HepG2 (cell line): ENCODE measurements at regions not wholly inside any gene's neighbourhood (a gene's known extent, or its start where the extent isn't known, plus 50 kb on each side); places are given as distances from the start of the nearest gene placed in this dataset.

Experiments
- ATAC-seq: fragments of 200-7000 bp; cut with Tn5 transposase; 3 replicates; pipeline ENCODE4 v1.9.1; 2020; ENCODE audit warnings: mild to moderate bottlenecking, moderate library complexity
- BruUV-seq: library from RNA; stranded (reverse); fragments of 400-500 nt; replicated peaks from 2 replicates; lab custom pipeline; 2021; lab: Mats Ljungman, UMichigan
- CTCF ChIA-PET: fragments of 300-600 bp; formaldehyde crosslinking; extraction: SDS; loops from one replicate; lab custom pipeline; 2021; ENCODE audit warnings: low total read pairs, inconsistent platforms, low intra/inter-chr PET ratio; lab: Yijun Ruan, JAX
- POLR2A ChIA-PET: fragments of 350-600 bp; sonication (Branson Sonifier 250); formaldehyde crosslinking; loops from one replicate; lab custom pipeline; 2020; ENCODE audit warnings: antibody characterized with exemption, inconsistent platforms; lab: Yijun Ruan, JAX
- DNase-seq: peaks from one replicate; pipeline ENCODE4 v3.0.0-alpha.2; 2015; ENCODE audit warnings: low spot score
- FAIRE-seq: peaks from 3 replicates; lab custom pipeline; 2011; peaks lifted over from hg19 to GRCh38; lab: Jason Lieb, UNC
- H2AFZ ChIP-seq: one replicate; pipeline ENCODE4 v1.6.1; 2011; ENCODE audit warnings: low read length, inconsistent platforms
- H3K27ac ChIP-seq: fragments of 300-600 bp; 3 replicates; pipeline ENCODE4 v1.8.0; 2011; ENCODE audit warnings: mixed run types, mild to moderate bottlenecking, mixed read lengths, low read length, inconsistent platforms; ENCODE audit not compliant: insufficient read depth; ENCODE audit errors: extremely low read length
- H3K27me3 ChIP-seq, 2 experiments: fragments of 200-600 bp in 1 of 2; 2 replicates in 1 of 2; 3 replicates in 1 of 2; pipeline versions ENCODE4 v1.6.0 to v1.8.0; 2011; ENCODE audit warnings: low read length in 2 of 2, mild to moderate bottlenecking in 2 of 2, moderate library complexity in 2 of 2, inconsistent platforms in 1 of 2; ENCODE audit not compliant: insufficient read depth in 2 of 2, control insufficient read depth in 1 of 2
- H3K36me3 ChIP-seq, 2 experiments: fragments of 200-600 bp in 1 of 2; replicated peaks in 1 of 2; 2 replicates in 1 of 2; 3 replicates in 1 of 2; pipeline versions ENCODE4 v1.5.1 to v1.8.0; 2011; ENCODE audit warnings: low read length in 2 of 2, inconsistent platforms in 1 of 2; ENCODE audit not compliant: insufficient read depth in 2 of 2, control insufficient read depth in 1 of 2
- H3K4me1 ChIP-seq: 2 replicates; pipeline ENCODE4 v1.5.1; 2012; ENCODE audit warnings: low read length, inconsistent platforms; ENCODE audit not compliant: insufficient read depth
- H3K4me2 ChIP-seq: 2 replicates; pipeline ENCODE4 v1.6.0; 2011; ENCODE audit warnings: low read depth, low read length, inconsistent platforms
- H3K4me3 ChIP-seq, 3 experiments: fragments of 200-600 bp in 1 of 3; sonication (generic), shearing (Covaris generic) in 1 of 3; replicated peaks in 1 of 3; 2 replicates each; pipeline ENCODE4 v1.5.1; 2011 to 2016; ENCODE audit warnings: low read length in 3 of 3, inconsistent platforms in 2 of 3, low read depth in 2 of 3, mild to moderate bottlenecking in 2 of 3, control low read depth in 1 of 3, mixed read lengths in 1 of 3; ENCODE audit not compliant: insufficient read depth in 1 of 3
- H3K79me2 ChIP-seq: one replicate; pipeline ENCODE4 v1.6.1; 2011; ENCODE audit warnings: low read length, inconsistent platforms; ENCODE audit not compliant: insufficient read depth
- H3K9ac ChIP-seq: 2 replicates; pipeline ENCODE4 v1.6.0; 2011; ENCODE audit warnings: mild to moderate bottlenecking, low read depth, low read length, inconsistent platforms; ENCODE audit not compliant: insufficient read depth
- H3K9me3 ChIP-seq: 2 replicates; pipeline ENCODE4 v1.5.1; 2012; ENCODE audit warnings: mild to moderate bottlenecking, low read length
- H4K20me1 ChIP-seq: 2 replicates; pipeline ENCODE4 v1.6.0; 2011; ENCODE audit warnings: inconsistent platforms, mild to moderate bottlenecking, low read length, moderate library complexity; ENCODE audit not compliant: insufficient read depth
- ARID2 ChIP-seq: sonication (generic); formaldehyde crosslinking; IDR thresholded peaks from 2 replicates; pipeline ENCODE4 v1.8.1; 2022; ENCODE audit warnings: mild to moderate bottlenecking, missing genetic modification reagents, borderline replicate concordance
- EED ChIP-seq: sonication (generic); formaldehyde crosslinking; IDR thresholded peaks from 2 replicates; pipeline ENCODE4 v1.5.0; 2020; ENCODE audit warnings: mild to moderate bottlenecking, missing genetic modification reagents
- KAT2B ChIP-seq: fragments of 150-350 bp; IDR thresholded peaks from 2 replicates; pipeline ENCODE4 v1.6.1; 2014; ENCODE audit warnings: low read depth, low read length, borderline replicate concordance
- KLF12 ChIP-seq: sonication (generic); formaldehyde crosslinking; IDR thresholded peaks from 2 replicates; pipeline ENCODE4 v1.4.0; 2020; ENCODE audit warnings: missing genetic modification reagents, borderline replicate concordance
- ZNF12 ChIP-seq: sonication (generic); formaldehyde crosslinking; IDR thresholded peaks from 2 replicates; pipeline ENCODE4 v1.5.0; 2020; ENCODE audit warnings: missing genetic modification reagents
- ZNF329 ChIP-seq: sonication (generic); formaldehyde crosslinking; IDR thresholded peaks from 2 replicates; pipeline ENCODE4 v1.9.0; 2021; ENCODE audit warnings: low read depth, mild to moderate bottlenecking, missing genetic modification reagents
- ZNF782 ChIP-seq: sonication (generic); formaldehyde crosslinking; IDR thresholded peaks from 2 replicates; pipeline ENCODE4 v1.4.0; 2020; ENCODE audit warnings: missing genetic modification reagents, mild to moderate bottlenecking, borderline replicate concordance
- ZNF816 ChIP-seq: sonication (generic); formaldehyde crosslinking; IDR thresholded peaks from 2 replicates; pipeline ENCODE4 v1.8.0; 2022; ENCODE audit warnings: missing genetic modification reagents, mild to moderate bottlenecking, borderline replicate concordance
- WGBS: methylation state at CpG from one replicate; pipeline ENCODE4 v1.1.6; 2017; ENCODE audit warnings: low lambda C conversion rate; 5-methylcytosine and 5-hydroxymethylcytosine counted together
- in situ Hi-C: cut with HindIII; loops from 2 replicates; pipeline ENCODE4 v1.10.0; 2017; ENCODE audit warnings: low pct_unique_long_range_greater_than_20kb; ENCODE audit not compliant: extremely low pct_ligation_motif_present
- intact Hi-C: fragments of 100-400 bp; cut with micrococcal nuclease; formaldehyde crosslinking; loops from one replicate; pipeline ENCODE4 v1.10.0; 2022; ENCODE audit not compliant: unreplicated experiment
- TF ChIP-seq, protein P1 (sequence below): sonication (generic); formaldehyde crosslinking; IDR thresholded peaks from 2 replicates; pipeline ENCODE4 v1.4.0; 2020; ENCODE audit warnings: low read depth, mild to moderate bottlenecking, missing genetic modification reagents
- TF ChIP-seq, protein P2 (sequence below): sonication (generic); formaldehyde crosslinking; IDR thresholded peaks from 2 replicates; pipeline ENCODE4 v1.8.1; 2023; ENCODE audit warnings: missing genetic modification reagents, inconsistent platforms, borderline replicate concordance
- TF ChIP-seq, protein P3 (sequence below): sonication (generic); formaldehyde crosslinking; IDR thresholded peaks from 2 replicates; pipeline ENCODE4 v1.4.0; 2020; ENCODE audit warnings: mild to moderate bottlenecking, missing genetic modification reagents
- TF ChIP-seq, protein P4 (sequence below): sonication (generic); formaldehyde crosslinking; IDR thresholded peaks from 2 replicates; pipeline ENCODE4 v1.5.0; 2020; ENCODE audit warnings: missing genetic modification reagents

DNA sequence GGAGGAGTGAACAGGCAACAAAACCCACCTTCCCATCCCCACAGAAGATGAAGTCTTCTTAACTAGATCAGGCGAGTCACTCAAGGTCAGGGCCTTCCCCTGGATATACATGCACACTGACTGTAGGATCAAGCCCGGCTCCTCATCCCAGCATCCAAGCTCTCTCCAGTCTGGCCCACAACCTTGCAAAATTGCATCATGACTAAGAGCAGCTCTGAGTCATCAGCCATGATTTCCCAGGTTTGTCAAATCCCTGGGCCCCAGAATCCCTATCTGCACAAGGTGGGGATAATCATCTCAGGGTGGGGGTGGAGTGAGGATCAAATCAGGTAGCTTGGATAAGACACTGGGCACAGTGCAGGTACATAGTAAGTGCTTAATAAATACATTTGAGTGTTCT is 199.3 kb upstream of the GRIK3 start:
- Histone ChIP-seq H4K20me1 (no peaks in the 10 kb centered on the region), H3K4me2 (no peak overlapping the region), H3K79me2 (no peaks in the 10 kb centered on the region), H3K27ac (no peak overlapping the region), H2AFZ (no peak overlapping the region), H3K4me1 (no peaks in the 10 kb centered on the region), H3K9me3 (peaks cover 7% of the 10 kb centered on the region; the same call in 1 of the 2 replicates)
- no TSS peak for BruUV-seq
- CTCF ChIA-PET: no interaction called here
- no peak for DNase-seq
- TF ChIP-seq, protein P1, sequence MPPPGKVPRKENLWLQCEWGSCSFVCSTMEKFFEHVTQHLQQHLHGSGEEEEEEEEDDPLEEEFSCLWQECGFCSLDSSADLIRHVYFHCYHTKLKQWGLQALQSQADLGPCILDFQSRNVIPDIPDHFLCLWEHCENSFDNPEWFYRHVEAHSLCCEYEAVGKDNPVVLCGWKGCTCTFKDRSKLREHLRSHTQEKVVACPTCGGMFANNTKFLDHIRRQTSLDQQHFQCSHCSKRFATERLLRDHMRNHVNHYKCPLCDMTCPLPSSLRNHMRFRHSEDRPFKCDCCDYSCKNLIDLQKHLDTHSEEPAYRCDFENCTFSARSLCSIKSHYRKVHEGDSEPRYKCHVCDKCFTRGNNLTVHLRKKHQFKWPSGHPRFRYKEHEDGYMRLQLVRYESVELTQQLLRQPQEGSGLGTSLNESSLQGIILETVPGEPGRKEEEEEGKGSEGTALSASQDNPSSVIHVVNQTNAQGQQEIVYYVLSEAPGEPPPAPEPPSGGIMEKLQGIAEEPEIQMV (CRISPR knock-in tag): no peak
- TF ChIP-seq, protein P2, sequence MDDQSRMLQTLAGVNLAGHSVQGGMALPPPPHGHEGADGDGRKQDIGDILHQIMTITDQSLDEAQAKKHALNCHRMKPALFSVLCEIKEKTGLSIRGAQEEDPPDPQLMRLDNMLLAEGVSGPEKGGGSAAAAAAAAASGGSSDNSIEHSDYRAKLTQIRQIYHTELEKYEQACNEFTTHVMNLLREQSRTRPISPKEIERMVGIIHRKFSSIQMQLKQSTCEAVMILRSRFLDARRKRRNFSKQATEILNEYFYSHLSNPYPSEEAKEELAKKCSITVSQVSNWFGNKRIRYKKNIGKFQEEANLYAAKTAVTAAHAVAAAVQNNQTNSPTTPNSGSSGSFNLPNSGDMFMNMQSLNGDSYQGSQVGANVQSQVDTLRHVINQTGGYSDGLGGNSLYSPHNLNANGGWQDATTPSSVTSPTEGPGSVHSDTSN (CRISPR knock-in tag): no peak
- TF ChIP-seq, protein P3, sequence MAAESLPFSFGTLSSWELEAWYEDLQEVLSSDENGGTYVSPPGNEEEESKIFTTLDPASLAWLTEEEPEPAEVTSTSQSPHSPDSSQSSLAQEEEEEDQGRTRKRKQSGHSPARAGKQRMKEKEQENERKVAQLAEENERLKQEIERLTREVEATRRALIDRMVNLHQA: no peak
- TF ChIP-seq EED (CRISPR knock-in tag) (no peak), ZNF816 (CRISPR knock-in tag) (no peak), KLF12 (CRISPR knock-in tag) (no peak), ARID2 (CRISPR knock-in tag) (no peak), ZNF329 (CRISPR knock-in tag) (no peak), ZNF12 (CRISPR knock-in tag) (no peak), KAT2B (no peak), ZNF782 (CRISPR knock-in tag) (no peak)
- TF ChIP-seq, protein P4, sequence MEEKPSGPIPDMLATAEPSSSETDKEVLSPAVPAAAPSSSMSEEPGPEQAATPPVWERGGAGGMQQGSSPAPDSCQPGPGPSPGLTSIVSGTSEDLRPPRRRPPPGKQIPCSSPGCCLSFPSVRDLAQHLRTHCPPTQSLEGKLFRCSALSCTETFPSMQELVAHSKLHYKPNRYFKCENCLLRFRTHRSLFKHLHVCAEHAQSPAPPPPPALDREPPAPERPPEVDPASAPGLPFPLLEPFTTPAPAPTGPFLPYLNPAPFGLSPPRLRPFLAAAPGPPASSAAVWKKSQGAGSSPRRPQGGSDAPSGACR (CRISPR knock-in tag): no peak
- TF ChIP-seq, all 625 proteins: peak for 0
- POLR2A ChIA-PET: no interaction called here
- no peak overlapping the region for H3K4me3 ChIP-seq
- intact Hi-C loops: no loop called here
- H3K36me3 ChIP-seq: no peaks in the 10 kb centered on the region
- ATAC-seq (no peak), FAIRE-seq (no peak)
- no peak overlapping the region for H3K9ac ChIP-seq
- in situ Hi-C loops: no loop called here
- peaks cover 0 to 3% of the 10 kb centered on the region in 2 experiments; a peak in 1 of 5 replicates for H3K27me3 ChIP-seq
- WGBS: no CpG with 5 or more reads among the region's 2 CpGs
